OCI-LY1 (cell line): ENCODE measurements at regions not wholly inside any gene's neighbourhood (a gene's known extent, or its start where the extent isn't known, plus 50 kb on each side); places are given as distances from the start of the nearest gene placed in this dataset.

Experiments used
- CTCF ChIP-seq: fragments of 200-600 bp; sonication (generic), shearing (Covaris generic); IDR thresholded peaks from 2 replicates; pipeline ENCODE4 v1.5.1; 2017; ENCODE audit warnings: mild to moderate bottlenecking, antibody characterized with exemption, low read length, moderate library complexity, mixed read lengths
- EZH2 ChIP-seq: fragments of 200-600 bp; sonication (generic), shearing (Covaris generic); IDR thresholded peaks from 2 replicates; pipeline ENCODE4 v1.8.0; 2017; ENCODE audit warnings: borderline replicate concordance, mixed run types, mild to moderate bottlenecking, antibody characterized with exemption, low read length, moderate library complexity, mixed read lengths

GRCh38 chr21:22556829-22557228 is 1558.6 kb downstream of the NCAM2 start:
- TF ChIP-seq CTCF, result no peak
- TF ChIP-seq EZH2, result no peak
